ENCODE measurements at regions not wholly inside any gene's neighbourhood (a gene's known extent, or its start where the extent isn't known, plus 50 kb on each side); places are given as distances from the start of the nearest gene placed in this dataset.
"Not testable (repeated sequence)": the region's sequence is repeated elsewhere in the genome, so short reads cannot be mapped to it uniquely, and the experiment has no call there.

GRCh38 chr2:87132577-87132976 is 110.9 kb upstream of the PLGLB1 start:
- not testable (repeated sequence) for TF ChIP-seq POLR2A (IDR thresholded peaks at IDR 0.05)
- TF ChIP-seq, protein P1, sequence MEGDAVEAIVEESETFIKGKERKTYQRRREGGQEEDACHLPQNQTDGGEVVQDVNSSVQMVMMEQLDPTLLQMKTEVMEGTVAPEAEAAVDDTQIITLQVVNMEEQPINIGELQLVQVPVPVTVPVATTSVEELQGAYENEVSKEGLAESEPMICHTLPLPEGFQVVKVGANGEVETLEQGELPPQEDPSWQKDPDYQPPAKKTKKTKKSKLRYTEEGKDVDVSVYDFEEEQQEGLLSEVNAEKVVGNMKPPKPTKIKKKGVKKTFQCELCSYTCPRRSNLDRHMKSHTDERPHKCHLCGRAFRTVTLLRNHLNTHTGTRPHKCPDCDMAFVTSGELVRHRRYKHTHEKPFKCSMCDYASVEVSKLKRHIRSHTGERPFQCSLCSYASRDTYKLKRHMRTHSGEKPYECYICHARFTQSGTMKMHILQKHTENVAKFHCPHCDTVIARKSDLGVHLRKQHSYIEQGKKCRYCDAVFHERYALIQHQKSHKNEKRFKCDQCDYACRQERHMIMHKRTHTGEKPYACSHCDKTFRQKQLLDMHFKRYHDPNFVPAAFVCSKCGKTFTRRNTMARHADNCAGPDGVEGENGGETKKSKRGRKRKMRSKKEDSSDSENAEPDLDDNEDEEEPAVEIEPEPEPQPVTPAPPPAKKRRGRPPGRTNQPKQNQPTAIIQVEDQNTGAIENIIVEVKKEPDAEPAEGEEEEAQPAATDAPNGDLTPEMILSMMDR (IDR thresholded peaks at IDR 0.05): not testable (repeated sequence)

Data from lower leg skin (tissue), 3 donors.